ENCODE measurements at regions not wholly inside any gene's neighbourhood (a gene's known extent, or its start where the extent isn't known, plus 50 kb on each side); places are given as distances from the start of the nearest gene placed in this dataset.

DNA sequence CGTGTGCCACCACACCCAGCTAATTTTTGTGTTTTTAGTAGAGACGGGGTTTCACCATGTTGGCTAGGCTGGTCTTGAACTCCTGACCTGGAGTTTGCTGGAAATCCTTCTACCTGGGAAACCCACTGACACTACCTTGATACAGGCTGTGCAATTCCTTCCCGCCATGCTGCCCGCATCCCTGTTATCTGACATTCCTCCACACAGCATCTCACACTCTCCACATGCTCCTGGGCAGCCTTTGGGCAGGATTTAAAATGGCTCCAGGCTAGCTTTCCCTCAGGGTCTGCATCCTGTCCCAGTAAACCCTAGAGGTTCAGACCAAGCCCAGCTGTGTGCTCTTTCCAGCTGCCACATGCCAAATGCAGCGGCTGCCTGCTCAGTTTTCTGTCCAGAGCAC, 319.5 kb upstream of the CXCR4 start:
- TF ChIP-seq, protein P1, sequence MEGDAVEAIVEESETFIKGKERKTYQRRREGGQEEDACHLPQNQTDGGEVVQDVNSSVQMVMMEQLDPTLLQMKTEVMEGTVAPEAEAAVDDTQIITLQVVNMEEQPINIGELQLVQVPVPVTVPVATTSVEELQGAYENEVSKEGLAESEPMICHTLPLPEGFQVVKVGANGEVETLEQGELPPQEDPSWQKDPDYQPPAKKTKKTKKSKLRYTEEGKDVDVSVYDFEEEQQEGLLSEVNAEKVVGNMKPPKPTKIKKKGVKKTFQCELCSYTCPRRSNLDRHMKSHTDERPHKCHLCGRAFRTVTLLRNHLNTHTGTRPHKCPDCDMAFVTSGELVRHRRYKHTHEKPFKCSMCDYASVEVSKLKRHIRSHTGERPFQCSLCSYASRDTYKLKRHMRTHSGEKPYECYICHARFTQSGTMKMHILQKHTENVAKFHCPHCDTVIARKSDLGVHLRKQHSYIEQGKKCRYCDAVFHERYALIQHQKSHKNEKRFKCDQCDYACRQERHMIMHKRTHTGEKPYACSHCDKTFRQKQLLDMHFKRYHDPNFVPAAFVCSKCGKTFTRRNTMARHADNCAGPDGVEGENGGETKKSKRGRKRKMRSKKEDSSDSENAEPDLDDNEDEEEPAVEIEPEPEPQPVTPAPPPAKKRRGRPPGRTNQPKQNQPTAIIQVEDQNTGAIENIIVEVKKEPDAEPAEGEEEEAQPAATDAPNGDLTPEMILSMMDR (IDR thresholded peaks at IDR 0.05; ENCODE audit: borderline replicate concordance, insufficient read depth, low read depth, low read length), result no peak
- H3K4me3 ChIP-seq (ENCODE audit: low read depth, low read length), result no peak overlapping the region

DNA sequence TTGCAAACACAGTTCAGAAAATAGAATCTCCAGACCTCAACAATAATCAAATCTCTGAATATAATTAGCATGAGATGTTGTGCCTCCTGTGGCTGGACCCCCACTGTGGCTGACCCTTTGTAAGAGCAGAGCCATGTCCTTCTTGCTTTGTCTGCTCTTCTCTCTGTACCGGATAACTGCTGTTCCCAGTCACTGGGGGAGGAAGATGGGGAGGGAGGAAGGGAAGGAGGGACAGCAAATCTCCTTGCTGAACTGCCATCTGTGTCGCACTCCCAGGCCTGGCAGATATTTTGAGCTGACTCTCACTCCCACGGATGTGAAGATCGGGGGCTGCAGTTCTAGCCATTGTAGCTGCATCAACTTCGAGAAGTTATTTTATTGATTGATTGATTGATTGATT, 319.0 kb upstream of the CXCR4 start:
- TF ChIP-seq, protein P1 (IDR thresholded peaks at IDR 0.05; ENCODE audit: borderline replicate concordance, insufficient read depth, low read depth, low read length), result no peak
- H3K4me3 ChIP-seq (ENCODE audit: low read depth, low read length), result no peak overlapping the region

DNA sequence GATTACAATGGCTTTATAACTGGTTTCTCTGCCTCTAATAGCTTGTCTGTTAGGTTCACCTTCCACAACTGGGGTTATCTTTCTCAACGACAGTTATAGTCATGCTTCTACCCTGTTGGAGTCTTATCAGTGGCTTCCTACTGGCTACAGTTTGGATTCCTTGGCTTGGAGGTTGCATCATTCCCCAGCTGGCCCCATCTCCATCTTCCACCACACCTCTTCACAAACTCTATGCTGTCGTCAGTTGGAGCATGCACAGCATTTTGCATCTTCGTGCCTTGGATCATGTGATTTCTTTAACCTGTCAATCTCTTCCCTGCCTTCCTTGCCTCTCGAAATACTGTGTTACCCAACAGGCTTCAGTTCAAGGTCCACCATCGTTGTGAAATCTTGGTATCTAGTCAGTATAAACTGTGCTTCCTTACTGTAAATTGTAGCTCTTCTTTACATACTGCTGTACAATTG, 316.3 kb upstream of the CXCR4 start:
- no peak overlapping the region for H3K4me3 ChIP-seq (ENCODE audit: low read depth, low read length)
- TF ChIP-seq, protein P1 (IDR thresholded peaks at IDR 0.05; ENCODE audit: borderline replicate concordance, insufficient read depth, low read depth, low read length), result no peak

DNA sequence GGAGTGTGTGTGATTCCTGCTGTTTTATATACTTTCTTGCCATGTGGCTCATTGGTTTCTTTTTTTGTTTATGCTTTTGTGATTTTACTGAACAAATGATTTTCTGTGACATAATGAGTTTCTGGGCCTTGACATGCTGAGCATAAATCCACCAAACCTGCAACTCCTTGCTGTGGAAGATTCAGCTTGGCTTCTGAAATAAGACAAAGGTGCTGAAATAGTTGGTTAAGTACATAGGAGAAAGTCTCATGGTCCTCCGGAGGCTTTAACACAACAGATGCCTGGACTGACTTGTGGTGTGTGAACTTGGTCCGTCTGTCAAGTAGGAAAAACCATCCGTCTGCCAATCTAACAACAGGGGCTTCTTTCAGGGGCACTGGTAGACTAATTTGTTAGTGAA, 315.3 kb upstream of the CXCR4 start:
- TF ChIP-seq, protein P1 (IDR thresholded peaks at IDR 0.05; ENCODE audit: borderline replicate concordance, insufficient read depth, low read depth, low read length), result no peak
- H3K4me3 ChIP-seq (ENCODE audit: low read depth, low read length), result no peak overlapping the region

DNA sequence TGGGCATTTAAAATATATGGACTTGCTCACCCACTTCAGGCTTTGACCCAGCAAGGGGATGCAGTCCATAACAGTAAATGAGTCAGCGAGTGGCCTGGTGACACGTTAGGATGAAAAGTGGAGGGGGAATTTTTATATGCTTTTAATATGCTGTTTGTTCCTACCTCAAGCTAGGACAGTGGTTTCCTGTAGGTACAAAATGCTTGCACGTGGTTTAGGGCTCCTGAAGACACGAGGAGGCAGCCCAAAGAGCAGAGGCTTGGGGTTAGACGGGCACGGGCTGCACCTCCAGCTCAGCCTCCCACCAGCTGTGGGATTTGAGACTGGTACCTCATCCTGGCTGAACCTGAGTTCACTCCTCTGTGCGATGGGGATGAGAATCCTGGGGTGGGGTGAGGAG, 306.2 kb upstream of the CXCR4 start:
- TF ChIP-seq, protein P1 (IDR thresholded peaks at IDR 0.05; ENCODE audit: borderline replicate concordance, insufficient read depth, low read depth, low read length), result no peak
- no peak overlapping the region for H3K4me3 ChIP-seq (ENCODE audit: low read depth, low read length)

DNA sequence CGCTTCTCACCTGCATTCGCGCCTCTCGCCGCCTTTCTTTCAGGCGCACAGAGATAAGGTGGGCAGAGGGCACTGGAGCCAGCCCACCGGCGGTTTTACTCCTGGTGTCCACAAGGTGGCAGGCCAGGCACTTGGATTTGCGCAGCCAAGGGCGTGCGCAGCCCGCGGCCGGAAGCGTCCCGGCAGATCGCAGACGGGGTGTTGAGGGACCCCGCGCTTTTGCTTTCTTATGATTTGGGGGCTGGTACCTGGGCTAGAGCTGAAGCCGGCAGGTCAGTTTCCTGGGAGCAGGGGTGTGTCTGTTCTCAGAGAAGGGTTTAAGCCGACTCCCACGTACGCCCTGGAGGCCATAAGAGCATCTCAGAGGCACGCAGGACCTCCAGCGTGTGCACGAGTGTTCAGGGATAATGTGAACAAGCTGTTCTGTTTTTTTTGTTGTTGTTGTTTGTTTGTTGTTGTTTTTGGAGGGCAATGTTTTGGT, 305.6 kb upstream of the CXCR4 start:
- TF ChIP-seq, protein P1 (IDR thresholded peaks at IDR 0.05; ENCODE audit: borderline replicate concordance, insufficient read depth, low read depth, low read length), result peak; percentile 84
- H3K4me3 ChIP-seq (ENCODE audit: low read depth, low read length), result peak overlapping the region; percentile 26

DNA sequence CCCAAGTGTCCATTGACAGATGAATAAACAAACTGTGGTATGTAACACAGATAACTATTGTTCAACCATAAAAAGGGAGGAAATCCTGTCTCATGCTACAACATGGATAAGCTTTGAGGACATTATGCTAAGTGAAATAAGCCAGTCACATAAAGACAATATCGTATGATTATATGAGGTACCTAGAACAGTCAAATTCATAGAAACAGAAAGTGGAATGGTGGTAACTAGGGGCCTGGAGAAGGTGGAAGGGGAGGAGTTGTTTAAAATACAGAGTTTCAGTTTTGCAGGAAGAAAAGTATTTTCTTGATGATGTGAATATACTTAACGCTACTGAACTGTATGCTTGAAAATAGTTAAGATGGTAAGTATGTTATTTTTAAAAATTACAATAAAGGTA, 304.6 kb upstream of the CXCR4 start:
- TF ChIP-seq, protein P1 (IDR thresholded peaks at IDR 0.05; ENCODE audit: borderline replicate concordance, insufficient read depth, low read depth, low read length), result no peak
- H3K4me3 ChIP-seq (ENCODE audit: low read depth, low read length), result no peak overlapping the region
